Lower leg skin (tissue), 3 donors: ENCODE measurements at regions not wholly inside any gene's neighbourhood (a gene's known extent, or its start where the extent isn't known, plus 50 kb on each side); places are given as distances from the start of the nearest gene placed in this dataset.

Source experiments
- CTCF ChIP-seq, 3 donors: fragments of 450-650 bp; IDR thresholded peaks; one replicate each; pipeline ENCODE4 v1.5.1; 2016; ENCODE audit warnings: antibody characterized with exemption in 3 of 3, mild to moderate bottlenecking in 3 of 3, moderate library complexity in 2 of 3
- POLR2A ChIP-seq, 2 donors: fragments of 450-650 bp; IDR thresholded peaks; one replicate each; pipeline ENCODE4 v1.6.1; 2016 to 2017; ENCODE audit warnings: antibody characterized with exemption in 2 of 2, mild to moderate bottlenecking in 1 of 2, moderate library complexity in 1 of 2

GRCh38 chr2:184186436-184186835 lies 411.9 kb upstream of the ZNF804A start:
- TF ChIP-seq CTCF (IDR thresholded peaks at IDR 0.05) (no peak), POLR2A (IDR thresholded peaks at IDR 0.05) (no peak)
